Stimulated activated naive CD8-positive, alpha-beta T cell treated with anti-CD3 and anti-CD28 coated beads, Interleukin-15, amount 100 ng/mL, for 72 hours (primary cell): ENCODE measurements at regions not wholly inside any gene's neighbourhood (a gene's known extent, or its start where the extent isn't known, plus 50 kb on each side); places are given as distances from the start of the nearest gene placed in this dataset.
A peak's percentile ranks its signal among the peaks of the same experiment; 100 is the strongest.

Experiments used
- ATAC-seq: fragments of 150-1000 bp; cut with Tn5 transposase; 2 replicates; pipeline ENCODE4 v1.10.0; 2021; ENCODE audit warnings: mild to moderate bottlenecking, moderate library complexity
- DNase-seq, 2 donors: peaks; one replicate each; pipeline ENCODE4 v3.0.0; 2021 to 2022
- H3K27ac Mint-ChIP-seq, 2 donors: one replicate each; pipeline ENCODE4 v1.8.0; 2022; ENCODE audit warnings: mild to moderate bottlenecking in 2 of 2, mixed read lengths in 2 of 2, moderate library complexity in 2 of 2
- H3K27me3 Mint-ChIP-seq: one replicate; pipeline ENCODE4 v1.8.0; 2022; ENCODE audit warnings: mixed read lengths
- H3K4me1 Mint-ChIP-seq: one replicate; pipeline ENCODE4 v1.8.0; 2022; ENCODE audit warnings: mild to moderate bottlenecking, mixed read lengths
- H3K4me3 Mint-ChIP-seq, 2 donors: one replicate each; pipeline ENCODE4 v1.8.0; 2022; ENCODE audit warnings: mild to moderate bottlenecking in 2 of 2, mixed read lengths in 2 of 2, moderate library complexity in 1 of 2
- H3K9me3 Mint-ChIP-seq, 2 donors: one replicate each; pipeline ENCODE4 v1.8.0; 2022; ENCODE audit warnings: mixed read lengths in 2 of 2

GRCh38 chrX:125378205-125378604, 58.5 kb downstream of the TEX13C start:
- Mint-ChIP-seq H3K27me3 (no peaks in the 10 kb centered on the region), H3K4me3 (no peak overlapping the region), H3K9me3 (no peaks in the 10 kb centered on the region), H3K27ac (no peak overlapping the region), H3K4me1 (no peaks in the 10 kb centered on the region)
- DNase-seq (no peak), ATAC-seq (no peak)

GRCh38 chrX:125378770-125379169, 59.1 kb downstream of the TEX13C start:
- Mint-ChIP-seq H3K27me3 (no peaks in the 10 kb centered on the region), H3K27ac (no peak overlapping the region), H3K4me3 (no peak overlapping the region), H3K4me1 (no peaks in the 10 kb centered on the region), H3K9me3 (no peaks in the 10 kb centered on the region)
- ATAC-seq (no peak), DNase-seq (no peak)

- DNase-seq (no peak), ATAC-seq (no peak)
- Mint-ChIP-seq H3K4me3 (no peak overlapping the region), H3K4me1 (no peaks in the 10 kb centered on the region), H3K9me3 (no peaks in the 10 kb centered on the region), H3K27me3 (no peaks in the 10 kb centered on the region), H3K27ac (no peak overlapping the region)
These were observed 62.5 kb downstream of the TEX13C start for GRCh38 chrX:125382148-125382628.

- H3K27me3 Mint-ChIP-seq = no peaks in the 10 kb centered on the region
- H3K4me3 Mint-ChIP-seq = no peak overlapping the region
- no peaks in the 10 kb centered on the region for H3K4me1 Mint-ChIP-seq
- no peak overlapping the region for H3K27ac Mint-ChIP-seq
- ATAC-seq (no peak), DNase-seq (no peak)
- H3K9me3 Mint-ChIP-seq = no peaks in the 10 kb centered on the region
These were observed 63.2 kb downstream of the TEX13C start for GRCh38 chrX:125382889-125383288.

- H3K4me3 Mint-ChIP-seq = no peak overlapping the region
- H3K4me1 Mint-ChIP-seq = no peaks in the 10 kb centered on the region
- H3K9me3 Mint-ChIP-seq = no peaks in the 10 kb centered on the region
- H3K27me3 Mint-ChIP-seq = no peaks in the 10 kb centered on the region
- DNase-seq = no peak
- no peak overlapping the region for H3K27ac Mint-ChIP-seq
- no peak for ATAC-seq
These were observed 65.2 kb downstream of the TEX13C start for GRCh38 chrX:125384867-125385266.

GRCh38 chrX:125387945-125388344, 68.3 kb downstream of the TEX13C start:
- Mint-ChIP-seq H3K4me1 (no peaks in the 10 kb centered on the region), H3K27me3 (no peaks in the 10 kb centered on the region), H3K4me3 (no peak overlapping the region), H3K9me3 (no peaks in the 10 kb centered on the region), H3K27ac (no peak overlapping the region)
- no peak for ATAC-seq
- no peak for DNase-seq

- ATAC-seq (no peak), DNase-seq (no peak)
- Mint-ChIP-seq H3K4me1 (no peaks in the 10 kb centered on the region), H3K27me3 (no peaks in the 10 kb centered on the region), H3K4me3 (no peak overlapping the region), H3K9me3 (no peaks in the 10 kb centered on the region), H3K27ac (no peak overlapping the region)
These were observed 74.8 kb downstream of the TEX13C start for GRCh38 chrX:125394449-125394848.

- Mint-ChIP-seq H3K27ac (no peak overlapping the region), H3K4me3 (no peak overlapping the region), H3K9me3 (no peaks in the 10 kb centered on the region), H3K27me3 (no peaks in the 10 kb centered on the region), H3K4me1 (no peaks in the 10 kb centered on the region)
- DNase-seq = no peak
- ATAC-seq = no peak
These were observed 76.0 kb downstream of the TEX13C start for GRCh38 chrX:125395626-125396025.

GRCh38 chrX:125398959-125399440, 79.3 kb downstream of the TEX13C start:
- no peaks in the 10 kb centered on the region for H3K27me3 Mint-ChIP-seq
- H3K27ac Mint-ChIP-seq = no peak overlapping the region
- ATAC-seq (no peak), DNase-seq (no peak)
- no peaks in the 10 kb centered on the region for H3K4me1 Mint-ChIP-seq
- no peaks in the 10 kb centered on the region for H3K9me3 Mint-ChIP-seq
- no peak overlapping the region for H3K4me3 Mint-ChIP-seq

GRCh38 chrX:125402807-125403206, 83.1 kb downstream of the TEX13C start:
- Mint-ChIP-seq H3K27ac (no peak overlapping the region), H3K27me3 (no peaks in the 10 kb centered on the region), H3K4me3 (no peak overlapping the region), H3K4me1 (no peaks in the 10 kb centered on the region), H3K9me3 (peaks cover 0 to 6% of the 10 kb centered on the region in 2 donors)
- ATAC-seq (no peak), DNase-seq (no peak)

GRCh38 chrX:125404667-125405160, 85.0 kb downstream of the TEX13C start:
- Mint-ChIP-seq H3K4me3 (no peak overlapping the region), H3K4me1 (no peaks in the 10 kb centered on the region), H3K27ac (no peak overlapping the region), H3K9me3 (peaks cover 0 to 6% of the 10 kb centered on the region in 2 donors), H3K27me3 (no peaks in the 10 kb centered on the region)
- DNase-seq (no peak), ATAC-seq (no peak)

GRCh38 chrX:125405339-125405738, 85.7 kb downstream of the TEX13C start:
- H3K27me3 Mint-ChIP-seq = no peaks in the 10 kb centered on the region
- H3K9me3 Mint-ChIP-seq = peaks cover 0 to 6% of the 10 kb centered on the region in 2 donors
- ATAC-seq = no peak
- no peak overlapping the region for H3K4me3 Mint-ChIP-seq
- H3K27ac Mint-ChIP-seq = no peak overlapping the region
- H3K4me1 Mint-ChIP-seq = no peaks in the 10 kb centered on the region
- no peak for DNase-seq

GRCh38 chrX:125407314-125407713, 87.6 kb downstream of the TEX13C start:
- Mint-ChIP-seq H3K4me1 (no peaks in the 10 kb centered on the region), H3K27ac (no peak overlapping the region), H3K9me3 (peaks cover 0 to 6% of the 10 kb centered on the region in 2 donors), H3K27me3 (no peaks in the 10 kb centered on the region), H3K4me3 (no peak overlapping the region)
- ATAC-seq (no peak), DNase-seq (no peak)

GRCh38 chrX:125420809-125421208, 101.1 kb downstream of the TEX13C start:
- no peak overlapping the region for H3K4me3 Mint-ChIP-seq

GRCh38 chrX:125422986-125423385, 103.3 kb downstream of the TEX13C start:
- H3K27ac Mint-ChIP-seq = no peak overlapping the region
- H3K4me3 Mint-ChIP-seq = no peak overlapping the region
- DNase-seq (no peak), ATAC-seq (no peak)
- no peaks in the 10 kb centered on the region for H3K4me1 Mint-ChIP-seq
- H3K9me3 Mint-ChIP-seq = no peaks in the 10 kb centered on the region
- H3K27me3 Mint-ChIP-seq = no peaks in the 10 kb centered on the region

More at GRCh38 chrX:125420809-125421208, 101.1 kb downstream of the TEX13C start:
- Mint-ChIP-seq H3K4me1 (no peaks in the 10 kb centered on the region), H3K9me3 (no peaks in the 10 kb centered on the region), H3K27ac (no peak overlapping the region), H3K27me3 (no peaks in the 10 kb centered on the region)
- ATAC-seq (no peak), DNase-seq (no peak)

GRCh38 chrX:125424536-125424935, 104.9 kb downstream of the TEX13C start:
- no peak overlapping the region for H3K27ac Mint-ChIP-seq
- no peak for ATAC-seq
- DNase-seq = no peak
- no peak overlapping the region for H3K4me3 Mint-ChIP-seq
- H3K4me1 Mint-ChIP-seq = no peaks in the 10 kb centered on the region
- no peaks in the 10 kb centered on the region for H3K27me3 Mint-ChIP-seq
- H3K9me3 Mint-ChIP-seq = no peaks in the 10 kb centered on the region

GRCh38 chrX:125436855-125437254, 117.2 kb downstream of the TEX13C start:
- H3K27ac Mint-ChIP-seq = no peak overlapping the region
- peak; percentile 48 for ATAC-seq

More at GRCh38 chrX:125436855-125437254, 117.2 kb downstream of the TEX13C start:
- Mint-ChIP-seq H3K9me3 (peaks cover 4 to 8% of the 10 kb centered on the region in 2 donors), H3K4me3 (no peak overlapping the region), H3K4me1 (no peaks in the 10 kb centered on the region), H3K27me3 (no peaks in the 10 kb centered on the region)
- no peak for DNase-seq
